ENCODE measurements at regions not wholly inside any gene's neighbourhood (a gene's known extent, or its start where the extent isn't known, plus 50 kb on each side); places are given as distances from the start of the nearest gene placed in this dataset.

DNA sequence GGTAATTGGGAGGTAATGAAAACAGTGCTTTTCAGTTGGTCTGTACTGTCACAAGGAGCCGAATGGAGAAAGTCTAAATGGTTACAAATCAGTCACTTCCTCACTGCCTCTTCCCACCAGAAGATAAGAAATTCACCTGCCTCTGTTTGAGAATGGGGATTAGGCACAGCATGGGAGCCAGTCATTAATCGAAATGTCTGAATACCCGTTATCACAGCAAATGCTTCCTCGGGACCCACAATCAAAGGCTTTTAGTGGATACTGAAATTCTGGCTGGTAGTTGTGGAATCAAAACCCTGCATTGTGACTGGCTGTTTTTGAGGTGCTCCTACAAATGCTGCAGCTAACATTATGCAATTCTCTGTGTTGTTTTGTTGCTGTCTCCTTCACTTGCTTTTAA is 461.0 kb upstream of the MEX3C start:
- H3K36me3 ChIP-seq (ENCODE audit: control insufficient read depth, insufficient read depth, low read length), result no peaks in the 10 kb centered on the region
- TF ChIP-seq, protein P1, sequence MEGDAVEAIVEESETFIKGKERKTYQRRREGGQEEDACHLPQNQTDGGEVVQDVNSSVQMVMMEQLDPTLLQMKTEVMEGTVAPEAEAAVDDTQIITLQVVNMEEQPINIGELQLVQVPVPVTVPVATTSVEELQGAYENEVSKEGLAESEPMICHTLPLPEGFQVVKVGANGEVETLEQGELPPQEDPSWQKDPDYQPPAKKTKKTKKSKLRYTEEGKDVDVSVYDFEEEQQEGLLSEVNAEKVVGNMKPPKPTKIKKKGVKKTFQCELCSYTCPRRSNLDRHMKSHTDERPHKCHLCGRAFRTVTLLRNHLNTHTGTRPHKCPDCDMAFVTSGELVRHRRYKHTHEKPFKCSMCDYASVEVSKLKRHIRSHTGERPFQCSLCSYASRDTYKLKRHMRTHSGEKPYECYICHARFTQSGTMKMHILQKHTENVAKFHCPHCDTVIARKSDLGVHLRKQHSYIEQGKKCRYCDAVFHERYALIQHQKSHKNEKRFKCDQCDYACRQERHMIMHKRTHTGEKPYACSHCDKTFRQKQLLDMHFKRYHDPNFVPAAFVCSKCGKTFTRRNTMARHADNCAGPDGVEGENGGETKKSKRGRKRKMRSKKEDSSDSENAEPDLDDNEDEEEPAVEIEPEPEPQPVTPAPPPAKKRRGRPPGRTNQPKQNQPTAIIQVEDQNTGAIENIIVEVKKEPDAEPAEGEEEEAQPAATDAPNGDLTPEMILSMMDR (IDR thresholded peaks at IDR 0.05; ENCODE audit: insufficient read depth, low read length, poor library complexity, severe bottlenecking), result no peak
- H3K27me3 ChIP-seq (replicated peaks; ENCODE audit: control insufficient read depth, insufficient read depth, low read length), result no peaks in the 10 kb centered on the region
- H3K4me3 ChIP-seq (replicated peaks; ENCODE audit: low read depth, low read length), result no peak overlapping the region
- no peak for DNase-seq (ENCODE audit: extremely low read depth, insufficient read length)

DNA sequence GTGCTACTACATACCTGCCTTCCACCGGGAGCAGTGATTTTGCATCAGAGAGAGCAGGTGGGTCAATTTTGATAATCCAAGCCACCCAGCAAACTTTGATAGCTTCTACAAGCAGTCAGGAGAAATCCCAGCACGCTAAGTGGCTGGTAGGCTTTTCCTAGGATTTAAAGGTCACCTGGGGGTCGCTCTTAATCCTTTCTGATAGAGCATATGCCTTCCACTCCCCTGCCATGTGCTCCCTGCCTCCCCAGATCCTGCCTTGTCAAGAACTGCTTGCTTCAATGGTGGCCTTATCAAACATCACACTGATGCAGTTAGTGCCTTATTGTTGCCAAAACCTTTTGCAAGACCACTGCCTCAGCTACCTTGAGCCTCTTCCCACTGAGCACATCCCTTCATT is 462.3 kb upstream of the MEX3C start:
- TF ChIP-seq, protein P1 (IDR thresholded peaks at IDR 0.05; ENCODE audit: insufficient read depth, low read length, poor library complexity, severe bottlenecking), result no peak
- no peak for DNase-seq (ENCODE audit: extremely low read depth, insufficient read length)
- no peak overlapping the region for H3K4me3 ChIP-seq (replicated peaks; ENCODE audit: low read depth, low read length)
- H3K27me3 ChIP-seq (replicated peaks; ENCODE audit: control insufficient read depth, insufficient read depth, low read length), result no peaks in the 10 kb centered on the region
- H3K36me3 ChIP-seq (ENCODE audit: control insufficient read depth, insufficient read depth, low read length), result no peaks in the 10 kb centered on the region

DNA sequence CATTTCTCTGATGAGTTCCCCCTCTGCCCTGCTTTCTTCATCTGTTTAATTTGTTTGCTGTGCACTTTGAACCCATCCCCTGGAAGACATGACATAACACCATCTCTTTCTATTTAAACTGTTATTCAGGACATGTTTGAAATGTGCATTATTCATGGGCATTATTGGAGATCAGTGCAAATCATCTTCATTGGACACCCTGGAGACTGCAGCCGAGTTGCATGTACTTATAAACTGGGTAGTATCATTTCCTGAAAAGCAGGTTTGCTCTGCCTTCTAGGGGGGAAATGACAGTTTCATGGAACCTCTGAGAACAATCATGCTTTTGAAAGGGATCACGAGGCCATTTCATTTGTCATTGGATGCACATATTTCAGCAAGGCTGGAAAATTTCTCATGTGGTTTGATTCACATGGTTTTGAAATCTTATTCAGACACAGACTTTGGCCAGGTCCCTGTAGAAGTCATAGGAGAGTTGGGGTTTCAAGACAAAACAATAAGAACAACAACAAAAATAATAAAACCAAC is 462.8 kb upstream of the MEX3C start:
- TF ChIP-seq, protein P1 (IDR thresholded peaks at IDR 0.05; ENCODE audit: insufficient read depth, low read length, poor library complexity, severe bottlenecking), result no peak
- DNase-seq (ENCODE audit: extremely low read depth, insufficient read length), result no peak
- Histone ChIP-seq H3K27me3 (replicated peaks; ENCODE audit: control insufficient read depth, insufficient read depth, low read length) (no peaks in the 10 kb centered on the region), H3K36me3 (ENCODE audit: control insufficient read depth, insufficient read depth, low read length) (no peaks in the 10 kb centered on the region), H3K4me3 (replicated peaks; ENCODE audit: low read depth, low read length) (no peak overlapping the region)

DNA sequence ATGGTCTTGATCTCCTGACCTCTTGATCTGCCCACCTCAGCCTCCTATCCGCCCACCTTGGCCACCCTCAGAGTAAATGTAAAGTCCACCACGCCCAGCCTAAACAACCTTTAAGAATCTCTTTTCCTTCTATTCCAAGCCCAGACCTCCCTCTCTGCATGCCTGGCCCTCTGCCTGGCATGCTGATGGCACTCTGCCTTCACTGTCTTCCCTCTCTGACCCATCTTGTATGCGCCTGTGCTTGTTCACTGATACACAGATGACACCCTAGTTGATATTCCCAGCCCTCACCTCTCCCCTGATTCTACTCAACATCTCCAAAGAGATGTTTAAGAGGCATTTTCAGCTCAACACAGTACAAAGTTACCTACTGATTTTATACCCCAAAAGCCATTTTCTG is 466.8 kb upstream of the MEX3C start:
- Histone ChIP-seq H3K4me3 (replicated peaks; ENCODE audit: low read depth, low read length) (no peak overlapping the region), H3K27me3 (replicated peaks; ENCODE audit: control insufficient read depth, insufficient read depth, low read length) (no peaks in the 10 kb centered on the region), H3K36me3 (ENCODE audit: control insufficient read depth, insufficient read depth, low read length) (no peaks in the 10 kb centered on the region)
- no peak for DNase-seq (ENCODE audit: extremely low read depth, insufficient read length)
- TF ChIP-seq, protein P1 (IDR thresholded peaks at IDR 0.05; ENCODE audit: insufficient read depth, low read length, poor library complexity, severe bottlenecking), result no peak

DNA sequence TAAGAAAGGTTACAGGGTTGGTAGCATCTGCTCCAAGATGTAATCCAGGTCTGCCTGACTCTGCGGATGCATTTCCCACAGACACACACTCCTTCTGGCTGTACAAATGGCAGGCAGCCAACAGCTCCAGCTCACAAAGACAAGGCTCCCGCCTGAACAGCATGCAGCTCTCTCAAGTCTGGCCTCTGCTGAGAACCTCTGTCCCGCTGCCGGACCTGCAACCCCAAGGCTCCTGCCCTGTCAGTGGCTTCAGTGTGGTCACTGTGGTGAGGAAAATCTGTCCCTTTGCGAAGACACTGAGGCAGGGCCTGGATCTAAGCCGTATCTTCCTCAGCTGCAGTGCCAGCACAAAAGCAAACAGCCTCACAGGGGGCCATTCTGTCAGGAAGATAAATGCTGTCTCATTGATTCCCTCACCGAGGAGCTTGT is 469.3 kb upstream of the MEX3C start:
- no peak for DNase-seq (ENCODE audit: extremely low read depth, insufficient read length)
- Histone ChIP-seq H3K36me3 (ENCODE audit: control insufficient read depth, insufficient read depth, low read length) (no peaks in the 10 kb centered on the region), H3K27me3 (replicated peaks; ENCODE audit: control insufficient read depth, insufficient read depth, low read length) (no peaks in the 10 kb centered on the region), H3K4me3 (replicated peaks; ENCODE audit: low read depth, low read length) (no peak overlapping the region)
- TF ChIP-seq, protein P1 (IDR thresholded peaks at IDR 0.05; ENCODE audit: insufficient read depth, low read length, poor library complexity, severe bottlenecking), result no peak

DNA sequence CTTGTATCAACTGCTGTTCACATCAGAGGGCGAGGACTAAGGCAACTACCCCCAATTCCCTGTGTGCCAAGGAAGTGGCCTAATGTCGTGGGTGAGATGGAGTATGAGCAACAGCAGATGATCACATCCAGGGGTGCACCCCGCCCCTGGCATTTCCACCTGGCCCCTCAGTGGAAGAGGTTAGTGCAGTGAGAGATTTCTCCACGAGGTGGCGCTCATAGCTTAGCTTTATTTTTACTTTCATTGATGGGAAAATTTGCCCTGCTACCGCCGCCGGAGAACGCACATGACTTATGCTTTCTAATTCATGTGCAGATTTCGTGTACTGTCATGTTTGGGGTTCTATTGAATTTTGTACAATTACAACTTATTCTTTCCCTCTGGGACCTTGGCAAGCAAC is 470.6 kb upstream of the MEX3C start:
- Histone ChIP-seq H3K4me3 (replicated peaks; ENCODE audit: low read depth, low read length) (no peak overlapping the region), H3K36me3 (ENCODE audit: control insufficient read depth, insufficient read depth, low read length) (no peaks in the 10 kb centered on the region), H3K27me3 (replicated peaks; ENCODE audit: control insufficient read depth, insufficient read depth, low read length) (no peaks in the 10 kb centered on the region)
- DNase-seq (ENCODE audit: extremely low read depth, insufficient read length), result peak; percentile 22
- TF ChIP-seq, protein P1 (IDR thresholded peaks at IDR 0.05; ENCODE audit: insufficient read depth, low read length, poor library complexity, severe bottlenecking), result peak; percentile 72

Measured in GM06990 (cell line).